PC-9 (cell line): ENCODE measurements at regions not wholly inside any gene's neighbourhood (a gene's known extent, or its start where the extent isn't known, plus 50 kb on each side); places are given as distances from the start of the nearest gene placed in this dataset.

Experiments used
- BruUV-seq: library from RNA; stranded (reverse); fragments of 400-500 nt; replicated peaks from 2 replicates; lab custom pipeline; 2021; lab: Mats Ljungman, UMichigan
- CTCF ChIA-PET: fragments of 300-600 bp; sonication (Branson Sonifier 250); formaldehyde crosslinking; loops from one replicate; lab custom pipeline; 2022; ENCODE audit warnings: antibody characterized with exemption; lab: Charles Lee
- POLR2A ChIA-PET: fragments of 300-600 bp; sonication (Branson Sonifier 250); formaldehyde crosslinking; loops from one replicate; lab custom pipeline; 2022; ENCODE audit warnings: antibody characterized with exemption; ENCODE audit not compliant: unreplicated experiment; lab: Charles Lee
- DNase-seq, 2 experiments: peaks; one replicate each; pipeline versions ENCODE4 v3.0.0 to v3.0.0-alpha.2; 2015 to 2022; ENCODE audit warnings: mixed read lengths in 1 of 2
- H2AFZ ChIP-seq: fragments of 200-600 bp; sonication (generic); 2 replicates; pipeline ENCODE4 v1.8.1; 2017; ENCODE audit warnings: antibody characterized with exemption
- H3F3A ChIP-seq: fragments of 200-600 bp; sonication (generic); 2 replicates; pipeline ENCODE4 v1.8.1; 2017; ENCODE audit warnings: antibody characterized with exemption, mild to moderate bottlenecking, low read depth; ENCODE audit not compliant: insufficient read depth
- H3K27ac ChIP-seq: fragments of 200-600 bp; sonication (generic); 2 replicates; pipeline ENCODE4 v1.6.1; 2016; ENCODE audit warnings: mixed run types
- H3K27me3 ChIP-seq: fragments of 200-600 bp; sonication (generic); 2 replicates; pipeline ENCODE4 v1.6.1; 2016; ENCODE audit warnings: low read depth, mixed run types; ENCODE audit not compliant: insufficient read depth
- H3K36me3 ChIP-seq: fragments of 200-600 bp; sonication (generic); 2 replicates; pipeline ENCODE4 v1.6.1; 2016; ENCODE audit warnings: low read depth, mixed run types
- H3K4me1 ChIP-seq: fragments of 200-600 bp; sonication (generic); replicated peaks from 2 replicates; pipeline ENCODE4 v1.6.1; 2016; ENCODE audit warnings: mixed run types; ENCODE audit not compliant: insufficient read depth
- H3K4me2 ChIP-seq: fragments of 200-600 bp; sonication (generic); 2 replicates; pipeline ENCODE4 v1.6.1; 2017; ENCODE audit warnings: mixed run types
- H3K4me3 ChIP-seq: fragments of 200-600 bp; sonication (generic); 2 replicates; pipeline ENCODE4 v1.6.1; 2016; ENCODE audit warnings: mixed run types
- H3K79me2 ChIP-seq: fragments of 200-600 bp; sonication (generic); 2 replicates; pipeline ENCODE4 v1.6.1; 2017; ENCODE audit warnings: low read depth, mixed run types
- H3K9me2 ChIP-seq: fragments of 200-600 bp; sonication (generic); 2 replicates; pipeline ENCODE4 v1.8.1; 2017; ENCODE audit warnings: mild to moderate bottlenecking; ENCODE audit not compliant: insufficient read depth
- H3K9me3 ChIP-seq: fragments of 200-600 bp; sonication (generic); 2 replicates; pipeline ENCODE4 v1.8.1; 2016; ENCODE audit warnings: low read depth; ENCODE audit not compliant: insufficient read depth
- H4K20me1 ChIP-seq: fragments of 200-600 bp; sonication (generic); 2 replicates; pipeline ENCODE4 v1.8.1; 2017; ENCODE audit not compliant: insufficient read depth
- CTCF ChIP-seq: fragments of 200-600 bp; sonication (generic); conservative IDR thresholded peaks from 2 replicates; pipeline ENCODE4 v1.6.1; 2017; ENCODE audit warnings: mixed run types, antibody characterized with exemption, mild to moderate bottlenecking, moderate library complexity
- EZH2 ChIP-seq: fragments of 200-600 bp; sonication (generic); IDR thresholded peaks from 2 replicates; pipeline ENCODE4 v1.8.0; 2017; ENCODE audit warnings: antibody characterized with exemption, low read depth
- intact Hi-C: fragments of 100-400 bp; cut with micrococcal nuclease; formaldehyde crosslinking; loops from one replicate; pipeline ENCODE4 v1.10.0; 2022; ENCODE audit not compliant: unreplicated experiment

DNA sequence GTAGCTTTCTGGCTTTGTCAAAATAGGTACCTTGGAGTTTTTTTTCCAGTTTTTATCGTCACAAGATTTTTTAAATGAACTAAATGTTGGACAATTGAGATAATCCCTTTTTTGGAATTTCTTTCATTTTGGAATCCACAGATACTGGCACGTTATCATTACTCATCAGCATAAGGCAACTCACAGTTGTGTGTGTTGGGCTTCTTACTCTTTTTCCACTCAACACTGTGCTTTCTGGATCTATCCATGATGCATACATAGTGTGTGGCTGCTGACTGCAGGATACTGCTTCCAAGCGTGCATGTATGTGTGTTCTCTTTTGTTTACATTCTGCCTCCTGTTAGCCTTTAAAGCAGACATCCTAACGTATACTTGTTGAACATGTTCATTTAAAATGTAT is 113.5 kb upstream of the FAM9A start:
- intact Hi-C loops, result no loop called here

GRCh38 chrX:8913655-8914409 is 112.6 kb upstream of the FAM9A start:
- no peaks in the 10 kb centered on the region for H3K4me1 ChIP-seq
- no peak overlapping the region for H3K4me3 ChIP-seq
- no peak for TF ChIP-seq CTCF
- TF ChIP-seq EZH2, result no peak
- no TSS peak for BruUV-seq
- H3K9me3 ChIP-seq, result no peaks in the 10 kb centered on the region
- H3K4me2 ChIP-seq, result no peak overlapping the region
- no peak overlapping the region for H3K27ac ChIP-seq
- no peaks in the 10 kb centered on the region for H3K36me3 ChIP-seq
- no peak for DNase-seq
- CTCF ChIA-PET, result no interaction called here
- no peaks in the 10 kb centered on the region for H3K27me3 ChIP-seq
- H3K79me2 ChIP-seq, result no peaks in the 10 kb centered on the region
- no peak overlapping the region for H2AFZ ChIP-seq
- intact Hi-C loops, result no loop called here
- POLR2A ChIA-PET, result no interaction called here
- no peaks in the 10 kb centered on the region for H3F3A ChIP-seq
- H3K9me2 ChIP-seq, result no peaks in the 10 kb centered on the region
- H4K20me1 ChIP-seq, result no peaks in the 10 kb centered on the region

More for the DNA sequence above, 113.5 kb upstream of the FAM9A start:
- H3K36me3 ChIP-seq, result no peaks in the 10 kb centered on the region
- BruUV-seq, result no TSS peak
- no peak overlapping the region for H3K4me3 ChIP-seq
- DNase-seq, result no peak
- H4K20me1 ChIP-seq, result no peaks in the 10 kb centered on the region
- TF ChIP-seq CTCF, result no peak
- TF ChIP-seq EZH2, result no peak
- H3K4me1 ChIP-seq, result no peaks in the 10 kb centered on the region
- ChIA-PET POLR2A (no interaction called here), CTCF (no interaction called here)
- H3K27me3 ChIP-seq, result no peaks in the 10 kb centered on the region
- H3K27ac ChIP-seq, result no peak overlapping the region
- H3K9me2 ChIP-seq, result no peaks in the 10 kb centered on the region
- no peaks in the 10 kb centered on the region for H3K9me3 ChIP-seq
- H3F3A ChIP-seq, result no peaks in the 10 kb centered on the region
- no peaks in the 10 kb centered on the region for H3K79me2 ChIP-seq
- H2AFZ ChIP-seq, result no peak overlapping the region
- H3K4me2 ChIP-seq, result no peak overlapping the region

DNA sequence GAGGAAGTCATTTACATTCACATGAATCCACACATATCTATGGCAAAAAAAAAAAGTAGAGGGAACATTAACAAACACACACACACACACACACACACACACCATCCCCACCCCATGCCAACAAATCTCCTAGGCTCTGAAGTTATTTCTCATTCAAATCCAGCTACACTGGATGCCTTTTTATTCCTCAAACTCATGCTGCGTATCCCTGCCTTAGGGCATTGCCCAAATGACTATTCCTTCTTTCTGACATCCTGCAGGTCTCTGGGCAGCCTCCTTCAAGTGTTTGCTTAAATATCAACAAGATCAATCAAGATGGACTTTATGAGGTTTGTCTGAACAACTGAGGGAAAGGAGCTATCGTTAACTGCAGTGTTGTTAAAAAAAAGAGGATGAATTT is 106.5 kb upstream of the FAM9A start:
- BruUV-seq, result no TSS peak
- no peaks in the 10 kb centered on the region for H3K27me3 ChIP-seq
- no peak for TF ChIP-seq EZH2
- no peak for TF ChIP-seq CTCF
- CTCF ChIA-PET, result no interaction called here
- no peak overlapping the region for H2AFZ ChIP-seq
- no peak overlapping the region for H3K27ac ChIP-seq
- POLR2A ChIA-PET, result no interaction called here
- intact Hi-C loops, result no loop called here
- H4K20me1 ChIP-seq, result no peaks in the 10 kb centered on the region
- no peaks in the 10 kb centered on the region for H3K9me2 ChIP-seq
- H3F3A ChIP-seq, result no peaks in the 10 kb centered on the region
- no peak overlapping the region for H3K4me3 ChIP-seq
- H3K4me2 ChIP-seq, result no peak overlapping the region
- H3K36me3 ChIP-seq, result no peaks in the 10 kb centered on the region
- no peaks in the 10 kb centered on the region for H3K9me3 ChIP-seq
- H3K79me2 ChIP-seq, result no peaks in the 10 kb centered on the region
- no peaks in the 10 kb centered on the region for H3K4me1 ChIP-seq
- no peak for DNase-seq
